DMS53 treated with DMSO at 0.1 percent for 48 hours (cell line): ENCODE measurements at regions not wholly inside any gene's neighbourhood (a gene's known extent, or its start where the extent isn't known, plus 50 kb on each side); places are given as distances from the start of the nearest gene placed in this dataset.
A peak's percentile ranks its signal among the peaks of the same experiment; 100 is the strongest.
"Not testable (repeated sequence)": the region's sequence is repeated elsewhere in the genome, so short reads cannot be mapped to it uniquely, and the experiment has no call there.

Source experiments
- DNase-seq: peaks from one replicate; lab custom pipeline; 2025; ENCODE audit not compliant: unreplicated experiment; lab: John Stamatoyannopoulos, UW

DNA sequence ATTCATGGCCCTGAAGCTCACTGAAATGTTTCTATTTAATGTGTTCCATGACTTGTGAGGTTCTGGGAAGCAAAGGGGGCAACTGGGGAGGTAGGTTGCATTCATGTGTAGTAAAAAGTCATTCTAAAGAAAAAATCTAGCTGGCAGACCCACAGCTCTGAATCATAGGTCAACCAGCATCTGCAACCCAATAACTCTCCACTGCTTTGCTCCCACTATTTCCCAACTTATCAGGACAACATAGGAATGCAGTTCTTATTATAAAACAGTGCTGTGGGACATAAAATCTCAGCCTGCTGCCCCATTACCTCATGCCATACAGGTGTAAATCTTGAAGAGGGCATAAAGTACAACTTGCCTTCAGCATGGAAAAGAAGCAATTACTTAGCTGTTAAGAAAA, 576.1 kb upstream of the PTBP2 start:
- DNase-seq: no peak

DNA sequence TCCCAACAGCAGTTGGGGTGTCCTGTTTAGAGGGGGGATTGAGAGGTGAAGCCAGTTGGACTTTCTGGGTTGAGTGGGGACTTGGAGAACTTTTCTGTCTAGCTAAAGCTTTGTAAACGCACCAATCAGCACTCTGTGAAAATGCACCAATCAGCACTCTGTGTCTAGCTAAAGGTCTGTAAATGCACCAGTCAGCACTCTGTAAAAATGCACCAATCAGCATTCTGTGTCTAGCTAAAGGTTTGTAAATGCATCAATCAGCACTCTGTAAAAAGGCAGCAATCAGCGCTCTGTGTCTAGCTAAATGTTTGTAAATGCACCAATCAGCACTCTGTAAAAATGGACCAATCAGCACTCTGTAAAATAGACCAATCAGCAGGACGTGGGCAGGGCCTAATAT, 568.6 kb upstream of the PTBP2 start:
- DNase-seq: not testable (repeated sequence)

DNA sequence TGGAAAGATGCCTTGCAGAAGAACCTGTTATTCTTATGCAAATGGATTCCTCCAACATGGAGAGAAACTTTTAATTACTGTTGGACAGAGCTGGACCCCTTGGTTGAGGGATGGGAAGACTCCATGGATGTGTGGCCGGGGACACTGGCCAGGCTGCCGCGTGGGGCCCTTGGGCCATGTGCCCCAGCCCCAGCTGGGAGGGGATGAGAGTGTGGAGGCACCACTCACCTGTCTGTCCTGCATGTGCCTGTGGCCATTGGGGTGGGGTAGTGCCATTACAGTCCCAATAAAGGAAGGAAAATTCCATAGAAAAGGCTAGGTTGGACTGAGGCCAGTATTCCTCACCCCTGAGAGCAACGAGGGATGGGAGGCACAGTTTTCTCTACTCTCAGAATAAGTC, 564.5 kb upstream of the PTBP2 start:
- DNase-seq: no peak

DNA sequence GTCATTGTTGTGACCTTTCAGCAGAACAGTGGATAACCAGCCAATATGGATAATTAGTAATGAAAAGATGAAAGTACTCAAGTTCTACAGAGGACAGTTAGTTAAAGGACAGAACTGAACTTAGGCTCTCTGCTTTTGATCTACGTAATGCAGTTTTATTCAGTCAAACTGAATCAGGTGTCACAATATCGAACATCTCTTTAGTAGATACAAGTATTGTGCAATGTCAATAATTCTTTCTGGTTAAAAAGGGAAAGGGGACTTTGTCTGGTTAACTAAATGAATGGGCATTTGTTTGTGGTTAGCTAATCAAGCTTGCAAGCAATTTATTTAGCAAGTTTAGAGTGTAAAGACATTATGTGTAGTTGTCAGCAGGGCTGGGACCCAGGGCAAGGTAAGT, 562.2 kb upstream of the PTBP2 start:
- DNase-seq: no peak

DNA sequence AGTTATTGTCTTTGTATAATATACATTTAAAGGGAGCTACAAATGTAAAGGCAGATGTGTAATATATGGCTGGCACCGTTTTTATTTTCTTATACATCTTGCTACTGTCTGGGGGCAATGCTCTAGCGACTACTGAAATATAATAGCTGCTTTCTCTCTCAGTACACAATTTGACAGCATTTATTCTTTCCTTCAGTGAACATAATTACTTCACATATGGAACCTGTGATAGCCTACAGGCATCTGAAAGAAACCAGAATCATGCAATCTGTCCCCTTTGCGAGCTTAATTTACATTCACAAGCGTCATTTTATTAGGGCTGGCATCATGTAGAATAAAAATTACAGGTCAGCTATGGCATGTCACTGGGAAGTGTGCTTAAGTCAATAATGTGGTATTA, 557.5 kb upstream of the PTBP2 start:
- no peak for DNase-seq

DNA sequence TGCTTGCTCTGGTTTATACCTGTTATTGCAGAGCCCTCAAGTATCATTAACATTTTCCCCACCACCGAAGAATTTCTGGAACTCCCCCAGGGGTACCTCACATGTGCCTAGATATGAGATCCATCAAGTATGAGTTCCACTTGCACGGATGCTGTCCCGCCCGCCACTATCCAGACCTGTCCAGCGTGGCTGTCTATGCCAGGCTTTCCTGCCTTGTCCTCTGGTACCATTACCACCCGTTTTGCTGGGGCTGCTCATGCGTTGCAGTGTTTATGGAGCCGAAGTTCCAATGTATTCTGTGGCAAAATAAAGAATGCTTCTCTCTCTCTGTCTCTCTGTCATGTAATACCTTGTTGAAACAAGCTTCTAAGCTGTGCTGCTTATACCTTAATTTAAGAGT, 543.5 kb upstream of the PTBP2 start:
- DNase-seq: no peak

DNA sequence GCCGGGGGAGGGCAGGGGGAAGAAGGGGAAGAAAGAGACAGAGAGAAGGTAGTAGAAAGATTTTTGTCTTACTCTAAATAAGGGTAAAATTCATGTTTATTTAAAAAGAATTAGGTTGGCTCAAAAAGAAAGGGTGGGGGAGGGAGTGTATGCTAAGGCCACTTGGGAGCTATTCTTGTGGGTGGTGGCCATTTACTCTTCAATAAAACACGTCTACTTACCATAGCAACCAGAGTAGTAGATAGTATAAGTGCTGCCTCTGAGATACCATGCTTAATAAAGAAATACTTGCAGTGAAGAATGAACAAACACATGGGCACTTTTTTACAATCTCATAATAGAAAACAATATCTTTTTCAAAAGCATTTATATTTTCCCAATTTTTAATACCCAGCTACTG, 538.1 kb upstream of the PTBP2 start:
- no peak for DNase-seq

DNA sequence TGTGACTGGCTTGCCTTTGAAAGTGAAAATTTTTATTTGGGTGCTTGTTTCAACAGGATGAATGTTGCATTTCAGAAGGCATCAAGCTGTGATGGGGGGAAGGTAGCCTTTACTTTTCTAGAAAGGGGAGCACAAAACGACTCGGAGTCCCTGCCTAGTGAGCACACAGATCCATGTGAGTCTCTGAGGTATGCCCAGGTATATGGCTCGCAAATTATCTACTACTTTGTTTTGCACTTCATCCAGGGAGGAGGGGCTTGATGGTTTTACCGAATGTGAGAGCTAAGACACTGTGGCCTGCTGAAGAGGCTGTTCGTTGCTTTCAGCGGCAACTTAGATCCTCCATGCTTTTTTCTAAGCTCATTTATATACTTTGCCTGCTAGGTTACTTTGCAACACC, 537.7 kb upstream of the PTBP2 start:
- no peak for DNase-seq

DNA sequence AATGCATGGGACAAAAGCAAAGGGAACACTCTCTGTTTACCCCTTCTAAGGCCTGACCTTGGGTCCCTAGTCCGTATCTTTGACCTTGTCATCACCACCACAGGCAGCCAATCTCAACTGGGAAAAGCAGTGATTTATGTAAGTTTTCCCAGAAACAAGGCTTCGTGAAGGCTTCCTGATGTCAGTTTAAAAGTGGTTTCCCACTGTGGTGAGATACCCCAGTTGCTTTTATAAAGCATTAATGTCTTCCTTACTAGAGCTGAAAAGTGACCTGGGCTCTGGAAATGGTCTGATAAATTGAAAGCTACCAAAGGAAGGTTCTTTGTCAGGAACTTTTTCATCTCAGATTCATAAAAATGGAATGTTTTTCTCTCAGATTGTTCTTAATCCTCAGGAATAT, 536.4 kb upstream of the PTBP2 start:
- no peak for DNase-seq

DNA sequence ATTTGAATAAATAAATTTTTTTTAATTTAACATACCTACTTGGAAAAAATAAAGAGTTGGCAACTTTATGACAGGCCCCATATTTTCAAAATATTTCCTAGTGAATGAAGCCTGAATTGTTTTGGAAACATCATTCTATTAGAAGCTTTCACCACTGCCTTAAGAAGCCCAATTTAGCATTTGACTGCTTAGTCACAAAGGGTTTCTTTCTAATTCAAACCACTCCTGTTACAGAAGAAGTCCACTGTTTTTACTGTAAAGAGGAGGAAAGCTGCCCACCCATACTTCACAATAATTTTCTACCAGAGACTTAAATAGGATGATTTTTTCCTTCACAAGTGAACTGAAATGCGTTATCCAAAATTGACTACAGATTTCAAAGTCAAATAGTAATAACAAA, 534.6 kb upstream of the PTBP2 start:
- no peak for DNase-seq

DNA sequence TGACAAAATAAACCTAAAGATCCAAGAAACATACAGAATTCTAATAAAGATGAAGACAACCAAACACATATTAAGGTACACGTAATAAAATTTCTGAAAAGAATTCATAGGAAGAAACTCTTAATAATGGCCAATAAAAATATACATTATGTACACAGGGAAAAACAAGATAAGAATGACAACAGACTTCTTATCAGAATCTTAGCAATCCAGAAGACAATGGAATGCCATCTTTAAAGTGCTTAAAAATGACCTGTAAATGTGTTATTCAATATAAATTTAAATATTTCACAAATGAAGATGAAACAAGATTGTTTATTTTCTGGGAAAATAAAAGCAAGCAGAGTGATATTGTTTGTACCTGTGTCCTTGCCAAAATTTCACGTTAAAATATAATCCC, 530.4 kb upstream of the PTBP2 start:
- DNase-seq: no peak

DNA sequence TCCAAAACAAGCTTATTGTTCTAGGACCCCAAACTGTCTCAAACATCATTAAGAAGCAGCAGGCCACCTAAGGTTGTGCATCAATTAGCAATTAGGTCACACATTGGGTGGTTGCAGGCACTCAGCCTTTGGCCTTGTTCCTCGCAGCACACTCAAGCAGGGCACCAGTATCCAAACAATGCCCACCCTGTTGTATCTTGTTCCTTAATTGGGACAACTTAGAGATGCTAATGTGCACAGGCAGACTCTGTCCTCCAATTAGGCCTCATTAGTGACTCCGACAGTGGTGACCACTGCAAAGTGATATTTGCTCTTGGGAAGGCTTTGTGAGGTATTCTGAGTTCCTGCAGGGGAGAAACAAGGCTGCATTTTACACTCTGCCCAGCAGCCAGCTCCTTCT, 515.1 kb upstream of the PTBP2 start:
- DNase-seq: no peak

DNA sequence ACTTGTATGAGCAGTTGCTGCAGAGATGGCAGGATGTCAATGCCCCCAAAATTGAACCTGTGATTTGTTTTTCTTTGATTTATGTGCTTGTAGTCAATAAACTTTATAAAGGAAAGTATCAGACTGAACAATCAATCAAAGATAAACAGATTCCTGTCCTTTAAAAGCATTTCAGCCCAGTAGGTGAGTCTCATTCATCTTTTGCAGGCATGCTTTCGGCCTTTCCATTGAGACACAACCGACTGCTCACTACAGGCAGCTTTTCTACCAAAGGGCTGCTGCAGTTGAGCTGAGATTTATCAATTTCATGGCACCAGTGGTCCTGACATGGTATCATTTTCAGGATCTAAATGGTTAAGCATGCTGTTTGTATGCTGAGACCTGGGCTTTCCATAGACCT, 513.6 kb upstream of the PTBP2 start:
- DNase-seq: no peak

DNA sequence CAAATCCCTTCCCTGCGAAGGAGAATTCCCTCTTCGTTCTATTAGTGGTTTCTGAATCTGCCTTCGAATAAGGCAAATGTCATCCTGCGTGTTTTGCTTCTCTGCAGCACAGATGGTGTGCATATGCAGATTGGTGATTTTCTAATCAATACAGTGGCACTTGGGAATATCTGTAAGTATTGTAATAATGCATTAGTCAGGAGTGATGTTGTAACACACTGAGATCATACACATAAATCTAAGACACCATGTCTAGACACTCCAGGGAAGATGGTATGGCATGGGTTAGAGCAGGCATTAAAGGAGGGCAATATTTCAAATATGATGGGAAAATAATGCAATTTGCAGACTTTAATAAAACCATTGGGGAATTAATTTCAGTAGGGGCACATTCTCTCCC, 513.2 kb upstream of the PTBP2 start:
- no peak for DNase-seq

DNA sequence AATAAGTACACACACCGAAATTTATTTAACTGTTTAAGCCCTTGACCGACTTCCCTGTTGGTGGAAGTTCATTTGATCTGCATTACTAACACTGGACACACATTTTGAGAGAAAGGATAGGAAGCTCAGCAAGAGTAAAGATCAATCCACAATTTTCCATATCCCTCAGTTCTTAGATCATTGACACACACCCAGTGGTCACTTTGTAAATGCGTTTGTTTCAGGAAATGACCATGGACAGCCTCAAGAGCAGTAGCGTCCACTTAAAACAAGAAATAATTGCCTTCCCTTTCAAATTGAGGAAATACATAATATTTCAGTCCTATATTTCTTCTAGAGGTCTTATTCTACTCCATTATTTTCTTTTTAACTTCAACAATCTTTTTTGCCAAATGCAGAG, 511.5 kb upstream of the PTBP2 start:
- no peak for DNase-seq

DNA sequence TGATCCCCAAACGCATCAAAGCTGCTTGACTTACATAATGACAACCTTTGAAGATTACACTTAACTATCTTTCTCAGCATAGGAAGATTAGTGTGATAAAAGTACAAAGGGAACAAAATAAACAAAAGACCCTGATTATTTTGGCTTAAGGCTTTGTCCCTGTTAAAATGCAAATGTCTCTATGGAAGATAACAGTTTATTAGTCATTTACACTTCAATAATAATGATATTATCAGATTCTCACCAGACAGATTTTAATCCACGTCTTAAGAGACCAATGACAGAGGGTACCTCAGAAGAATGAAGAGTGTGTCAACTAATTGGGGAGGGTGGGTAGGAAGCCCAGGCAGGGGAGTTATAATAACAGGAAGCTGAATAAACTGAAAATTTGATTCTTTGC, 510.4 kb upstream of the PTBP2 start:
- no peak for DNase-seq

DNA sequence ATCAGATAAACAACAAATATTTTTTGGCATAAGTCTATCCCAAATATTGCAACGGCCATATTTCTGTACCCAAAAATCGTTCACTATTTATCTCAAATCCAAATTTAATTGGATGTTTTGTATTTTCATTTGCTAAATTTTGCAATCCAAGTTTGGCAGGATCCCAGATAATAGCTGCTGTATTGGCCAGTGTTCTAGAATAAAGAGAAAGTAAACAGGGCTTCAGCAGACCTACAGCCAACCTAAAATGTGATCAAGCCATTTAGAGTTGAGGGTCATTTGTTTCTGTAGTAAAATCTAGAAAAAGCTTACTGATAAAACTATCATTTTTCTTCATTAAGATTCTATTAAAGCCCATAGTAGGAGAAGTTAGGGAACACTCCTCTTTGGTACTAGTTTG, 506.6 kb upstream of the PTBP2 start:
- DNase-seq: no peak

DNA sequence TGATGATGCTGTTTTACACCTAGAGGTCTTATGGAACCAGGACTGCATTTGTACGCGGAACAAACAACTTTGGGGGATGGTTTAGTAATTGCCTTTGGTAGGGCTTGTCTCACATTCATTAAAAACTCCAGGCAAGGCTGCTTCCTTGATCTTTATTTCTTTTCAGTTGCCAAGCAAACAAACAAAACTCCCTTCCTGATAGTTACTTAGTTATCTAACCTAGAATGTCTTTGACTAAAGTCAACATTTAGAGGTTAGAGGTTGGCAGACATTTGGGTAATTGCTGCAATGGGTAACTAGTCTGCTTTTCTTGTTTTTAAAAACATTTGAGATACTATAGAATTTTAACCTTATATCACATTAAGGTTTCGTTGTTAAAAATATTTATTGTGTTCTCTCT, 500.9 kb upstream of the PTBP2 start:
- DNase-seq: no peak

DNA sequence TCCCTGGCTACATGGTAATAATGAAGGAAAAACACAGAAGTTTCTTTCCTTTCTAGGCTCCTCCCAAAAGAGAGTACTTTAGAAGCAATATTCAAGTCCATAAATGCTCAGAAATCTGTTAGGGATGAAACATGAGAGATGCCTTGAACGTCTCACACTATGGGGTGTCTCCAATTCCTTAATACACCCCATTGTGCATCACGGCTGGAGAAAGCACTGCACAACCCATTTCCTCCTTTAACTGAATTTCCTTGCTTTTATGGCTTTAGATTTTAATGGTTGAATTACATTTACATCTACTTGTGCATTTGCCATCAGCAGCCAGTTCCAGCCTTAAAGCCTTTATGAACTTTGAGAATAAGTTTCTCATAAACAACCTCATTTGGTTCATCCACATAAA, 498.9 kb upstream of the PTBP2 start:
- DNase-seq: no peak

DNA sequence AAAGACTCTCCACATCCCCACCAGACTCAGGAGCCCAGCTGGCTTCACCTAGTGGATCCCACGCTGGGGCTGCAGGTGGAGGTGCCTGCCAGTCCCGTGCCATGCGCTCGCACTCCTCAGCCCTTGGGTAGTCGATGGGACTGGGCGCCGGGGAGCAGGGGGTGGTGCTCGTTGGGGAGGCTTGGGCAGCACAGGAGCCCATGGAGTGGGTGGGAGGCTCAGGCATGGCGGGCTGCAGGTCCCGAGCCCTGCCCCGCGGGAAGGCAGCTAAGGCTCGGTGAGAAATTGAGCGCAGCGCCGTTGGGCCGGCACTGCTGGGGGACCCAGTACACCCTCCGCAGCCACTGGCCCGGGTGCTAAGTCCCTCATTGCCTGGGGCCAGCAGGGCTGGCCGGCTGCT, 497.4 kb upstream of the PTBP2 start:
- not testable (repeated sequence) for DNase-seq

DNA sequence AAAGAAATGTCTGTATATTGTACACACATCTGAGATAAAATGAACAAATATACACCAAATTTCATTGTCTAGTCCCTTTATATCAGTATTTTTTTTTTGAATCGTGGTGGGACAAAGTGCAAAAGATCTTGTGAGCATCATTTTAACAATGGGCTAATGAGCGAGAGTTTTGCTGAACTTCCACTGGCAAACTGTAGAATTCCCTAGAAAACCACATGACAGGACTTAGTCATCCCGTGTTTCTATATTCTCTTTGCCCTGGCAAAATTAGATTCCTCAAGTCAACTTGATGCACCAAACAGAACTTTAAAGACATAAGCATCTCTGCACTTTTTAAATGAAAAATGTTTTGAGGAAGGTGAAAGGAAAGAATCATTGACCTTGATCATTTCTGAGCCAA, 488.2 kb upstream of the PTBP2 start:
- no peak for DNase-seq

DNA sequence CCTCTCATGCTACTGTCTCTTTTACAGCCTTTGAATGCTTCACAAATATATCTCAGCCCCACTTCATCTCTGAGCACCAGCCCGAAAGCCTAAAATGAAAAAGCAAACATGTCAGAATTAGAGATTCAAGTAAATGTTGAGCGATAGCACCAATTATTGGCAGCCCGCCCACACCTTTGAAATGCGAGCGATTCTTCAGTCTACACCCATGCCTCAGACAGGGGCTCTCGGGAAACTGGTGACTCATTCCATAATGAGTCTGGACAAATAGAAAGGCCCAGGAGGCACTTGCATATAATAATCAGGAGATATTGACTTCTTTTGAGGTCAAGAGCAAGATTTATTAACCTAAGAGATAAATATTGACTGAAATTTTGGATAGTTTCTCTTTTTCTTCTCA, 487.3 kb upstream of the PTBP2 start:
- DNase-seq: peak; percentile 95

DNA sequence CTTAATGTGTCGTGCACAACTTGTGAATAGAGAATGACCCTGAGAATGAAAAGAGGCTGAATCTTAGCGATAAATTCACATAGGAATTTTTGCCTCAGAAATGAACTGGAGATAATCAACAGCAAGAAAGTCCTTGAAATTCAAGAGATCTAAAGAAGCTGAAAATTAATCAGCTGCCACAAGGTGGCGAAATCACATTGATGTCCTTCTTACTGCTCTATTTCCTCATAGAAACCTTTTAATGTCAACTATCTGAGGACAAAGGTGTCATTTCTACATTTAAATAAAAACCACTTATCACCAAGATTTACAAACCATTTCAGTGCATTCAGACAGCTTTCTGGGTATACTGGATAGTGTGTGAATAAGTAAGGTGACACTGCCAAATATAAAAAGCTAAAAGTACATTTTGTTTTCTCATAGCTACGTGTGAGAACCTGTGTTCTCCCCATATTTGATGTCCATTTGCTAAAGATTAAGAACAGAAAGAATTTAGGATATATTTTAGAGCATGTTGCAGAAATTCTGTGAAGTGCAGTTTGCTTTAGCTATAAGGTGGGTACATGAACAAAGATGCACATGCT, 485.3 kb upstream of the PTBP2 start:
- peak; percentile 87 for DNase-seq

DNA sequence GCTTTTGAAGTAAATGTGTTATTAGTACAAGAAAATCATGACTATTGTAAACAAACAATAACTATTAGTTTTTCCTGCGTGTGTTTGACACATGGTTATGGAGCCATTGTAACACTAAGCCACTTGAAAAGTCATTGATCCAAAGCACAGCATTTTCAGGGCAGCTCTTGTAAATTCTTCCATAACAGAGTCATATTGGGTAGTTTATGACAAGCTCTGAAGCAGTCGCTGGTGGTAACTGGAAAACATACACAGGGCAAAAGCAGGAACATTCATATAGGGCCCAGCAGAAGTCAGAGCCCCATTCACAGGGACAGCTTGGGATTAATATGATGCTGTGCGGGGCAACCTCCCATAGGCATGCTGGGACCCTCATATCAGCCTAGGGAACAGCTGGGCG, 483.2 kb upstream of the PTBP2 start:
- DNase-seq: peak; percentile 56
